IMR-90 (cell line): ENCODE measurements at regions not wholly inside any gene's neighbourhood (a gene's known extent, or its start where the extent isn't known, plus 50 kb on each side); places are given as distances from the start of the nearest gene placed in this dataset.
A peak's percentile ranks its signal among the peaks of the same experiment; 100 is the strongest.

Experiments used
- ATAC-seq: fragments of 200-7000 bp; cut with Tn5 transposase; 2 replicates; pipeline ENCODE4 v1.9.1; 2020; ENCODE audit warnings: low read depth, mild to moderate bottlenecking, moderate library complexity
- BruUV-seq: library from RNA; stranded (reverse); fragments of 400-500 nt; replicated peaks from 2 replicates; lab custom pipeline; 2021; lab: Mats Ljungman, UMichigan
- CTCF ChIA-PET: fragments of 300-600 bp; formaldehyde crosslinking; extraction: SDS; loops from one replicate; lab custom pipeline; 2021; ENCODE audit warnings: antibody characterized with exemption; lab: Yijun Ruan, JAX
- POLR2A ChIA-PET: fragments of 300-600 bp; sonication (Branson Sonifier 250); formaldehyde crosslinking; loops from one replicate; lab custom pipeline; 2022; ENCODE audit warnings: antibody characterized with exemption; ENCODE audit not compliant: unreplicated experiment; lab: Charles Lee
- DNase-seq: peaks from one replicate; pipeline ENCODE4 v3.0.0; 2013
- H2AFZ ChIP-seq: replicated peaks from 2 replicates; pipeline ENCODE3; 2013; ENCODE audit warnings: low read length, mild to moderate bottlenecking; ENCODE audit not compliant: poor library complexity
- H2AK5ac ChIP-seq: 2 replicates; pipeline ENCODE4 v1.6.1; 2013; ENCODE audit warnings: low read depth, low read length, inconsistent platforms
- H2AK9ac ChIP-seq: replicated peaks from 2 replicates; pipeline ENCODE3; 2013; ENCODE audit warnings: mild to moderate bottlenecking, low read depth, low read length, moderate library complexity; ENCODE audit not compliant: poor library complexity
- H2BK120ac ChIP-seq: 2 replicates; pipeline ENCODE4 v1.6.1; 2013; ENCODE audit warnings: low read depth, low read length, inconsistent platforms
- H2BK15ac ChIP-seq: 3 replicates; pipeline ENCODE4 v1.6.1; 2013; ENCODE audit warnings: low read depth, low read length, inconsistent platforms
- H2BK20ac ChIP-seq: 2 replicates; pipeline ENCODE4 v1.6.1; 2013; ENCODE audit warnings: low read depth, mild to moderate bottlenecking, inconsistent platforms, low read length, moderate library complexity
- H2BK5ac ChIP-seq: 2 replicates; pipeline ENCODE4 v1.6.1; 2013; ENCODE audit warnings: mild to moderate bottlenecking, low read depth, low read length, inconsistent platforms; ENCODE audit not compliant: poor library complexity, severe bottlenecking
- H3K14ac ChIP-seq: replicated peaks from 2 replicates; pipeline ENCODE4 v1.6.1; 2013; ENCODE audit warnings: low read depth, low read length, inconsistent platforms
- H3K18ac ChIP-seq: 2 replicates; pipeline ENCODE4 v1.6.1; 2013; ENCODE audit warnings: low read depth, low read length, control low read depth
- H3K23ac ChIP-seq: 2 replicates; pipeline ENCODE4 v1.6.1; 2013; ENCODE audit warnings: low read depth, low read length, inconsistent platforms
- H3K27ac ChIP-seq: 2 replicates; pipeline ENCODE4 v1.5.1; 2013; ENCODE audit warnings: mild to moderate bottlenecking, control low read depth, low read length; ENCODE audit not compliant: insufficient read depth
- H3K27me3 ChIP-seq: 2 replicates; pipeline ENCODE4 v1.6.1; 2013; ENCODE audit warnings: low read length; ENCODE audit not compliant: control insufficient read depth, insufficient read depth
- H3K36me3 ChIP-seq: 2 replicates; pipeline ENCODE4 v1.6.1; 2013; ENCODE audit warnings: low read length, mixed read lengths; ENCODE audit not compliant: control insufficient read depth, insufficient read depth
- H3K4ac ChIP-seq: 2 replicates; pipeline ENCODE4 v1.6.1; 2013; ENCODE audit warnings: low read depth, low read length, inconsistent platforms
- H3K4me1 ChIP-seq: 2 replicates; pipeline ENCODE4 v1.6.1; 2013; ENCODE audit warnings: low read length, mixed read lengths; ENCODE audit not compliant: control insufficient read depth, insufficient read depth
- H3K4me2 ChIP-seq: 2 replicates; pipeline ENCODE4 v1.6.1; 2013; ENCODE audit warnings: low read depth, mild to moderate bottlenecking, control low read depth, low read length, moderate library complexity
- H3K4me3 ChIP-seq: 2 replicates; pipeline ENCODE4 v1.5.1; 2013; ENCODE audit warnings: low read depth, mild to moderate bottlenecking, control low read depth, low read length, moderate library complexity; ENCODE audit not compliant: insufficient read depth
- H3K56ac ChIP-seq: 2 replicates; pipeline ENCODE4 v1.6.1; 2013; ENCODE audit warnings: low read length, inconsistent platforms; ENCODE audit not compliant: insufficient read depth; ENCODE audit errors: extremely low read depth
- H3K79me1 ChIP-seq, 2 experiments: 2 replicates each; pipeline ENCODE4 v1.6.1; 2013; ENCODE audit warnings: low read length in 2 of 2, inconsistent platforms in 1 of 2, low read depth in 1 of 2
- H3K9ac ChIP-seq: 2 replicates; pipeline ENCODE4 v1.6.1; 2013; ENCODE audit warnings: low read depth, low read length, control low read depth
- H3K9me1 ChIP-seq: 2 replicates; pipeline ENCODE4 v1.6.1; 2013; ENCODE audit warnings: low read length, inconsistent platforms; ENCODE audit not compliant: insufficient read depth
- H3K9me3 ChIP-seq: 2 replicates; pipeline ENCODE4 v1.6.1; 2013; ENCODE audit warnings: low read length; ENCODE audit not compliant: control insufficient read depth, insufficient read depth
- H4K20me1 ChIP-seq: 2 replicates; pipeline ENCODE4 v1.6.1; 2013; ENCODE audit warnings: low read length, inconsistent platforms; ENCODE audit not compliant: insufficient read depth
- H4K5ac ChIP-seq: 2 replicates; pipeline ENCODE4 v1.6.1; 2013; ENCODE audit warnings: mild to moderate bottlenecking, low read depth, low read length, control low read depth
- H4K8ac ChIP-seq, 2 experiments: 2 replicates each; pipeline ENCODE4 v1.6.1; 2013; ENCODE audit warnings: low read depth in 2 of 2, low read length in 2 of 2, control low read depth in 1 of 2, inconsistent platforms in 1 of 2
- H4K91ac ChIP-seq: 2 replicates; pipeline ENCODE4 v1.6.1; 2013; ENCODE audit warnings: low read depth, low read length, inconsistent platforms; ENCODE audit not compliant: insufficient read depth
- CEBPB ChIP-seq: IDR thresholded peaks from 2 replicates; pipeline ENCODE4 v1.6.1; 2012; ENCODE audit warnings: low read depth, low read length, improper control_type of control experiment
- MAZ ChIP-seq: IDR thresholded peaks from 2 replicates; pipeline ENCODE4 v1.6.1; 2012; ENCODE audit warnings: low read depth, mild to moderate bottlenecking, low read length, improper control_type of control experiment, moderate library complexity, borderline replicate concordance
- MXI1 ChIP-seq: IDR thresholded peaks from 2 replicates; pipeline ENCODE4 v1.6.1; 2012; ENCODE audit warnings: low read depth, mild to moderate bottlenecking, low read length, moderate library complexity, borderline replicate concordance
- POLR2A ChIP-seq: IDR thresholded peaks from 2 replicates; pipeline ENCODE4 v1.6.1; 2012; ENCODE audit warnings: mild to moderate bottlenecking, low read depth, low read length
- RCOR1 ChIP-seq: IDR thresholded peaks from 2 replicates; pipeline ENCODE4 v1.6.1; 2012; ENCODE audit warnings: mild to moderate bottlenecking, low read length, improper control_type of control experiment; ENCODE audit not compliant: insufficient replicate concordance
- WGBS, 2 experiments: methylation state at CpG; one replicate each; pipeline versions ENCODE4 v1.1.5 to v1.1.7; 2013; ENCODE audit warnings: missing lambda C conversion rate in 2 of 2; ENCODE audit not compliant: insufficient read length in 1 of 2; ENCODE audit errors: extremely low coverage in 2 of 2; 5-methylcytosine and 5-hydroxymethylcytosine counted together
- dilution Hi-C: fragments of 300-500 bp; cut with HindIII; formaldehyde crosslinking; loops from one replicate; pipeline ENCODE4 v1.14.3; 2018; ENCODE audit warnings: low sequenced_read_pairs; ENCODE audit not compliant: unreplicated experiment
- in situ Hi-C: fragments of 300-500 bp; cut with MboI; formaldehyde crosslinking; loops from 3 replicates; pipeline ENCODE4 v1.14.3; 2019; ENCODE audit warnings: low sequenced_read_pairs, inconsistent platforms, mixed read lengths
- intact Hi-C: fragments of 100-400 bp; cut with micrococcal nuclease; formaldehyde crosslinking; loops from 2 replicates; pipeline ENCODE4 v1.10.0; 2022
- TF ChIP-seq, protein P1 (sequence below): fragments of 150-350 bp; IDR thresholded peaks from 2 replicates; pipeline ENCODE4 v1.6.1; 2016; ENCODE audit warnings: low read depth, mild to moderate bottlenecking, low read length, moderate library complexity, borderline replicate concordance

DNA sequence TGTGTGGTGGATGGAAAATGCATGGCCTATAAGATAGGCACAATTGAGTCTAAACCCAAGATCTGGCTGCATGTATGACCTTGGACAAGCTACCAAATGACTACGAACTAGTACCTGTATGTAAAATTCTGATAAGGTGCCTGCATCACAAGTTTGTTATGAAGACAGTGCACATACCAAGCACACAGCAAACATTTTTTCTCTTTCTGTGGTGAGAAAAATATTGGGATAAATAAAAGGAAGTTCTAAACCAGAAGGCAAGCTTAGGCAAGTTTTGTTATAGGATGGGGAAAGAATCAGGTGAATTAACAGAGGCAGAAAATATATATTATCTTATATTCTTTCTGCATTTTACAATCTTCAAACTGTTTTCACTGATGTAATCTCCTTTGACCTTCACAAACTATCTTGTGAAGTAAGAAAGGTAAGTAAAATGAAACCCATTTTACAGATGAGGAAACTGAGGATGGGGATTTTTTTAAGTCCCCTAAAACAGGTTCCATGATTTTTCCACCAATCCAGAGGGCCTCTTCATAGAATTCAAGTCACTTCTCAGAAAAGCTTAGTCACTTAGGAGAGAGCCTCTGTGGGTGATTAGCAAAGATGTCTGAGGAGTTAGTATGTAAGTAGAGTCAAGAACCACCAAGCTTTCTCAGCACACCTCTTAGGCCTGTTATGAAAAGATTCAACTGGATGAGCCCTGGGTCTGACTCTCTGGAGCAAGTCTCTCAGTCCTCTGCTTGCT, 132.0 kb upstream of the RAP1B start (continued):
- TF ChIP-seq RCOR1: no peak

DNA sequence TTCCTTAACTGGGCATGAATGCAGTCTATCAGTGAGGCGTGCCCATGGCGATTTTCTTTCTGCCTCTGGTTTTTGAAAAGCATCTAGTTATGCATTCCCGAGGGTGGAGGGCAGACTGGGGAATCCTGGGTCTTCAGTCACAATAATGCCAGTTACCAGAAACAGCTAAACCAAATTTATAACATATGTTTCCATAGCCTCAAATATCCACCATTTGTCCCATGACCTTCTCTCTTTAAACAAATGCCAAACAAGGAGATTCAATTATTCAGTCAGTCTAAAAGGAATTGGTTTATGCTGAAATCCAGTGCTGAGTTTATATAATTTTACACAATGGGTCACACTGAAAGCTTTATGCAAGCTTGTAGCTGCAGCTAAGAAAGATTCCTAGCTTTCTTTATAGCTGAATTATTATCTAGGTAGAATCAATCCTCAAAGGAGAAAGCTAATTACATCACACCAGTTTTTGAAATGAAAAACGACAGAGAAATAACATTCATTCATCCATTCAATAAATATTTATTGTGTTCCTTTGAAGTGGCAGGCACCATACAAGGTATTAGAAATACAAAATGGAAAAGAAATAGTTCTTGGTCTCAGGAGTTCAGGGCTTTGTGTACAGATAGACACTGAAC, 131.3 kb upstream of the RAP1B start:
- H2AK5ac ChIP-seq: no peak overlapping the region
- H3K18ac ChIP-seq: peak overlapping the region; percentile 96
- peak overlapping the region; percentile 88 for H2BK5ac ChIP-seq
- peak overlapping the region; percentile 88 for H3K14ac ChIP-seq
- WGBS, 2 experiments: no CpG with 5 or more reads among the region's 4 CpGs
- intact Hi-C loops: no loop called here
- no peaks in the 10 kb centered on the region for H3K36me3 ChIP-seq
- peak overlapping the region; percentile 81 for H3K27ac ChIP-seq
- peak overlapping the region; percentile 77 for H3K4ac ChIP-seq
- no peaks in the 10 kb centered on the region for H4K20me1 ChIP-seq
- H2BK20ac ChIP-seq: peak overlapping the region; percentile 78
- no TSS peak for BruUV-seq
- H2AK9ac ChIP-seq: no peak overlapping the region
- in situ Hi-C loops: no loop called here
- no peak overlapping the region for H2AFZ ChIP-seq
- H3K56ac ChIP-seq: peak overlapping the region; percentile 65; the same call in 1 of the 2 replicates
- dilution Hi-C loops: no loop called here
- DNase-seq (peak; percentile 59), ATAC-seq (peak; percentile 74)
- H3K9me3 ChIP-seq: no peaks in the 10 kb centered on the region
- POLR2A ChIA-PET: interaction anchor here (0.5 kb wide), 1 partner anchor 129 kb away, joined by 3 read pairs; no protein-coding TSS in a partner anchor
- peak overlapping the region; percentile 79 for H4K5ac ChIP-seq
- H3K9ac ChIP-seq: peak overlapping the region; percentile 43
- H3K4me2 ChIP-seq: peak overlapping the region; percentile 41
- peak overlapping the region; percentile 72 for H4K91ac ChIP-seq
- H3K23ac ChIP-seq: peak overlapping the region; percentile 69; the same call in 1 of the 2 replicates
- no peak for TF ChIP-seq CEBPB
- no peak for TF ChIP-seq MXI1
- TF ChIP-seq, protein P1, sequence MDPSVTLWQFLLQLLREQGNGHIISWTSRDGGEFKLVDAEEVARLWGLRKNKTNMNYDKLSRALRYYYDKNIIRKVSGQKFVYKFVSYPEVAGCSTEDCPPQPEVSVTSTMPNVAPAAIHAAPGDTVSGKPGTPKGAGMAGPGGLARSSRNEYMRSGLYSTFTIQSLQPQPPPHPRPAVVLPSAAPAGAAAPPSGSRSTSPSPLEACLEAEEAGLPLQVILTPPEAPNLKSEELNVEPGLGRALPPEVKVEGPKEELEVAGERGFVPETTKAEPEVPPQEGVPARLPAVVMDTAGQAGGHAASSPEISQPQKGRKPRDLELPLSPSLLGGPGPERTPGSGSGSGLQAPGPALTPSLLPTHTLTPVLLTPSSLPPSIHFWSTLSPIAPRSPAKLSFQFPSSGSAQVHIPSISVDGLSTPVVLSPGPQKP: no peak
- peak; percentile 85; the same call in 1 of the 2 replicates for TF ChIP-seq MAZ
- no peak for TF ChIP-seq POLR2A
- peaks cover 8% of the 10 kb centered on the region for H3K4me1 ChIP-seq
- H2BK120ac ChIP-seq: peak overlapping the region; percentile 75
- CTCF ChIA-PET: no interaction called here
- H4K8ac ChIP-seq: peak overlapping the region; percentile 36 to 73; a peak in 2 of 4 replicates
- no peaks in the 10 kb centered on the region for H3K27me3 ChIP-seq
- H2BK15ac ChIP-seq: peak overlapping the region; percentile 53; the same call in 2 of the 3 replicates
- no peaks in the 10 kb centered on the region for H3K9me1 ChIP-seq
- no peaks in the 10 kb centered on the region for H3K79me1 ChIP-seq
- H3K4me3 ChIP-seq: no peak overlapping the region
